NCI-H2196 (cell line): ENCODE measurements at regions not wholly inside any gene's neighbourhood (a gene's known extent, or its start where the extent isn't known, plus 50 kb on each side); places are given as distances from the start of the nearest gene placed in this dataset.
"Not testable (repeated sequence)": the region's sequence is repeated elsewhere in the genome, so short reads cannot be mapped to it uniquely, and the experiment has no call there.

Source experiments
- DNase-seq: peaks from one replicate; lab custom pipeline; 2025; ENCODE audit not compliant: unreplicated experiment; lab: John Stamatoyannopoulos, UW

GRCh38 chr14:40058901-40059897 is 627.0 kb upstream of the FBXO33 start:
- no peak for DNase-seq

DNA sequence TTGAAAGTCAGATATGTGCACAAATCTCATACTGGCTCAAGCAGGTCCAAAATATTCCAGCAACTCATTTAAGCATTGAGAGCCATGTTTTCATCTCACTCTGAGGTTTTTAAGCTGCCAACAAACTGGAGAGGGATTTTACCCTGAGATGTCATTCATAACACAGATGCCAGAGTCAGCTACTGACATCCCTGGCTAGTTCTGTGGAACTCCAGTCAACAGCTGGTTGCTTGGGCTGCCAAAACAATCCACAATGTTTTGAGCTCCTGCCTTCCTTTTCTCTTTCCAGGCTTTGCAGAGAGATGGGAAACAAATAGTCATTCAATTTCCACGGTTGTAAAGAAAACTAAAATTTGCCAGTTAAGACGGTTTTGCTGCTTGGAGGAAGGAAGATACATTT is 621.2 kb upstream of the FBXO33 start:
- DNase-seq = no peak

DNA sequence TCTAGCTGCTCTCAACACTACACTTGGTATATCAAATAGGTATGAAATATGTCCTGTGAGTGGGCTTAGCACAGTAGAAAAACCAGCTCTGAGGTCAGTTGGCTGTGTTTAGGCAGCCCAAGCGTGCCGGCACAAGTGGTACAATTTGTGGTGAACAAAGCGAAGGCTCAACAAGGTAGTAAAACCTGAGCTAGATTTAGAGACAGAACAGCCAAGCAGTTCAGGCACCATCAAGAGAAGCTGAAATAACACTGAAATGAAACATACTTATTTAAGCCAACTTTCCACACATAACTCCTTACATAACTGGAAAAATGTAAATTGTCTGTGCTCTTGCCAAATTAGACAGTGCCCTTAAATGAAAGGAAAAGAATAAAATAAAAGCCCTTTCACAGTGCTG is 596.8 kb upstream of the FBXO33 start:
- DNase-seq = no peak

DNA sequence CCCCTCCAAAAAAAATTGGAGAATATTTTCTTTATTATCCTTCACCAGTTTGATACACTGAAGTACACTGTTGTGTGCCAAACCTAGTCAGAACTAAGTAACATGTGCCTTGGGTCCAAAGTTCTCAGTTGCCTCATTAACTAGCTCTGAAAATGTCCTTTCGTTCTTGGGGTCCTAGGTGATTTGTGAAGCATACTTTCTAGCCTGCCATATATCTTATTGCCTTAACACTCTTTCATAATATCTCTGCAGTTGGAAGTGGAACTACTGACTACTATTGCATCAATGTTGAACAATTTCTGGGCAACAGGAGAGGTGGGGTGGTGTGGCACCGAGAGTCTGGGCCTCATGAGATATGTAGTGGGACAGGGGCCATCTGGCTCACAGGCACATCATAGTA is 592.9 kb upstream of the FBXO33 start:
- DNase-seq = no peak

GRCh38 chr14:40010961-40011360 is 578.7 kb upstream of the FBXO33 start:
- DNase-seq = no peak

DNA sequence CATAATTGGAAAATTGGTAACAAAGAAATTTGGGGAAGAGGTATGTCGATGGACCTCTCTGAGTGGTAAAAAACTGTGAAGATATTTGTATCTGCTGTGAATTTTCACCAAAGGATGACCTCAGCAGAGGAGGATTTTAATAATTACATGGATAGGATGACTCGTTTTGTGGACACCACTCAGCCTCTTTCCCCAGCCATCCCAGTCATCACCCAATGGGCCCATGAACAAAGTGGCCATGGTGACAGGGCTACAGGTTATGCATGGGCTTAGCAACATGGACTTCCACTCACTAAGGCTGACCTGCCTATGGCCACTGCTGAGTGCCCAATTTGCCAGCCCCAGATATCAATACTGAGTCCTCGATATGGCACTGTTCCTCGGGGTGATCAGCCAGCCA is 577.5 kb upstream of the FBXO33 start:
- DNase-seq = no peak

GRCh38 chr14:40008345-40008744 is 576.1 kb upstream of the FBXO33 start:
- DNase-seq = not testable (repeated sequence)

GRCh38 chr14:40004871-40005500 is 572.8 kb upstream of the FBXO33 start:
- DNase-seq = no peak

DNA sequence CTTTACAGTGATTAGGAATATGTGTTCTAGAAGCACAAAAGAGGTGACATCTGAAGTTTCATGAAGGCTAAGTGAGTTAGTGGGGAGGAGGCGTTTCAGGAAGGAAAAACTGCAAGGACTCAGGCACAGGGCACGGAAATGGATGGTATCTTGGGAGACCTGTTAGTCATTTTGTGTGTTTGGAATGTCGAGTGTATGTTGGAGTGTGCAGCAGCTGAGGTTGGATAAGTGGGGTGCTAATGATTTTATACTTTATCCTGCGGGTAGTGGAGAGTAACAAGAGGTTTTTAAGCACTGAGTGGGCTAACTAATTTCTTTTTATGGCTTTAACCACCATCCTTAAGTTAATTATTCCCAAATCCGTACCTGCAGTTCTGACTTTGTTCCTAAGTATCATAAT is 571.5 kb upstream of the FBXO33 start:
- DNase-seq = no peak

DNA sequence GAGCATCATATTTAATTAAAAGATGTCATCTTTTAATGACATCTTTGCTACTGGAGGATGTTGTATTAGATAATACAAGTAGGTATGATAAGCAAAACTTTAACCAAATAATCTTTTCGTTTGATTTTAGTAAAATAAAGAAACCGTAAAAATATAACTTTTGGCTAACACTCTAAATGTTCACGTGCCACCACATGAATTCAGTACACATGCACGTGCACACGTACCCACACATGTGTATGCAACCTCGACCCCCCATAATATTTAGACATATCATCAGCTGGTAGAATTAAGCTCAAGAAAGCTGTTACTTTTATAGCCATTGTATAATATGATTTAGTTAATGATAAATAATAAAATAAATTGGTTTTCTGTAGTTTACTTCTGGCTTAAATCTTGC is 566.6 kb upstream of the FBXO33 start:
- no peak for DNase-seq

DNA sequence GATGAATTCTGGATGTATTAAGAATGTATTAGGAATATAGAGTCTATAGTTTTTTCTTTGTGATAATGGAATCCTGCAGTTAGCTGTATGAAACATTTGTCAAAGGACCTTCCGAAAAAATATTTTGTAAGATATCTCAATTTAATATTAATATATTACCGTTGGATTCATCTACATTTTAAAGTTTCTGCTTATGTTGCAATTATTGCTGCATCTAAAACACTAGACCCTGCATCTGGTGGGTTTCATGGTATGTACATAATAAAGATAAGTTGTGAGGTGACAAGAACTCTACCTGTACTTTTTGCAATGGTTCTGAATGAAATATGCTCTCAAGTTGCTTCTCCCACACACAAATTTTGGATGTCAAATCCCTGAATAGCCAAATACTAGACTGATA is 565.9 kb upstream of the FBXO33 start:
- no peak for DNase-seq

DNA sequence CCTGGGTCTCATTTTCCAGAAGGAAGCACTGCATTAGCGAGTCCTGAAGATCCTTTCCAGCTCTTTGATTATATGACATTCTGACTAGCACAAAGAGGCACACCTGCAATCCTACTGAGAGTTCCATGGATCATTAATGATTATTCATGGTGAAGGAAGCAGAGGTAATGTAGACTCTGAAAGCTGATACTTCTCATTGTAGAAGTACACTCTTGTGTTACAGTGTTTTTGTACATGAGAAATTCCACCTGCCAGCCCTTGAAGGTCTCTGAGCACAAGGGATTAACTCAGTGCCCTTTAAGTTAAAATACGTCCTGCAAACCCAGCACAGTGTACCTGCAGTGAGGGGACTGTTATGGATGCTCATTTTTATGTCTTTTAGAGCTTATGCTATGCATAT is 558.8 kb upstream of the FBXO33 start:
- DNase-seq = peak; percentile 18

DNA sequence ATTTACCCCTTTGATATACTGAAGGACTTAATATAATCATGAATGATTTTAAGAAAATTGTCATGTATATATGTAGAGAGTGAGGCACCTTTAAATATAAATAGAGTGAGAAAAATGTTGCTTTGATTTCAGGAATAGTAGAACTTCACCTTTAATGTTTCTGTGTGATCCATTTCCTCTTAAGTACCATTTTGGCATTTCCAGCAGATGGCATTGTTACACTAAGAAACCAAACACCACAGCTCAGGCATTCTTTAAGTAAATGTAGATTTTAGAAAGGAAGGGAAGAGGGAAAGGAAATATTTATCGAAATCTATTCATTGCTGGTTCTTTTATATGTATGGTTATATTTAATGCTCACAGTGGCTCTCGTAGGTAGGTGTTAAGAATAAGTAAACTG is 556.7 kb upstream of the FBXO33 start:
- peak; percentile 37 for DNase-seq

GRCh38 chr14:39984323-39984722 is 552.1 kb upstream of the FBXO33 start:
- DNase-seq = no peak

DNA sequence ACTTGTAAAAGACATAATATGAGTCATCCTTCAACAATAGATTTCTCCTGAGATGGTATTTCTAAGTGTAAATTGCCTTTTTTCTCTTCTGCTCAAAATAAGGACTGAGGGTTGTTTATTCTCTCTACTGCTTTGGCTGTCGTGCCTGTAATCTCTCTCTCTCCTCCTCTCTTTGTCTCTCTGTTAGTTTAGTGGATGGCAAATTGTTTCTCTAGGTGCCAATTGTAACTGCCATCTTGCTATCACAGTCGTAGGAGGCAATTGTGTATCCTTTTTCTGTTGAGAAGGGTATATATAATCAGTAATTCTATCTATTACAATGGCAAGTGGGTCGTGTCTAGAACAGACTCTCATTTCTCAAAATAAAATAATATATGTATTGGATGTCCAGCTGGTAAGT is 545.0 kb upstream of the FBXO33 start:
- DNase-seq = no peak

DNA sequence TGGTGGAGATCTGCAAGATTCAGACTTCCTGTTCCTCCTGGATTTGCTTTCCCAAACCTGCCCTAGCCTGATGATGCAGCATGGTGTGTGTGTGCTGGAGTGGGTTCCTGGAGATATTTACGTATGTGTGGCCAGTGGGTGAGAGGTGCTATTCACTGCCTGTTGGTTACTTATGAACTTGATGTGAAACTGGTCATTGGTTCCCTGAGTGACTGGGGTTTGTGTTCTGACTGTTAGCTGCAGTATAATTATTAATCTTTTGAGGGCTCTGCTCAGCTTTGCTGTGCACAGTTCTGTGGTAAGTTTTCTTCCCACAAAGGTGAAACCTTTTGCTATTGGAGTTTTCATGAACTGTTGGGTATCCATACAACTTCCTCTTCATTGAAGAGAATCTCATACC is 541.8 kb upstream of the FBXO33 start:
- no peak for DNase-seq

DNA sequence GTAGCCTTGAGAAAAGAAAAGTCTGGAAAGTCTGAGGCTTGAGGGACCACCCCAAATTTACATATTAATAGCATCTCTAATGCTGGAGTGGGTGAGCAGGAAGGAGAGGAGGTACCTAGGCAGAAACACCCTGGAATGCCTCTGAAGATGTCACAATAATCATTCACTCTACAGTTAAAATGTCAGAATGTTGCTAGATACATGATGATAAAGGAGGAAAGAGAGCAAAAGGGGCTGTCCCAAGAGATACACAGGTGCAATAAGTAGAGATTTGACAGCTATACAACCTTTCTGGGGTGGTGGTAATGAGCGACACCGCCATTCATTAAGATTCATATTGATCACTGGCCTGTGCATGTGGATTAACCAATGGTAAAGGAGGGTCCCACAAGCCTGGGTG is 540.5 kb upstream of the FBXO33 start:
- DNase-seq = no peak

GRCh38 chr14:39967885-39968284 is 535.7 kb upstream of the FBXO33 start:
- no peak for DNase-seq

DNA sequence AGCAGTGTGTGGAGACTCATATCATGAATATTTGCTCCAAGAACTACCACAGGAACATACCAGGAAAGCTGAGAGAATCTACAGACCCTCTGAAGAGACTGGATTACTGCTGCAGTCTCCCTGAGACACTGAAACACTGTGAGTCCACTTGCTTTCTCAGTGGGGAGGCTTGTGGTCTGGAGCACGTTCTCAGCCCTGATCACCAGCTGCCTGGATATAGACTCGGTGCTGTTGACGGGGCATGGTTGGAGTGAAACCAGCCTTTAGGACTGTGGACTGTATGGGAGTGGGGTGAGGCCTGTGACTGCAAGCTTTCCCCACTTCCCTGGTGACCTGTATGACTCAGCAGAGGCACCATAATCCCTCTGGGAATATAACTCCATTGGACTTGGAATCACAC is 525.8 kb upstream of the FBXO33 start:
- DNase-seq = no peak

GRCh38 chr14:39957290-39957689 is 525.1 kb upstream of the FBXO33 start:
- no peak for DNase-seq

DNA sequence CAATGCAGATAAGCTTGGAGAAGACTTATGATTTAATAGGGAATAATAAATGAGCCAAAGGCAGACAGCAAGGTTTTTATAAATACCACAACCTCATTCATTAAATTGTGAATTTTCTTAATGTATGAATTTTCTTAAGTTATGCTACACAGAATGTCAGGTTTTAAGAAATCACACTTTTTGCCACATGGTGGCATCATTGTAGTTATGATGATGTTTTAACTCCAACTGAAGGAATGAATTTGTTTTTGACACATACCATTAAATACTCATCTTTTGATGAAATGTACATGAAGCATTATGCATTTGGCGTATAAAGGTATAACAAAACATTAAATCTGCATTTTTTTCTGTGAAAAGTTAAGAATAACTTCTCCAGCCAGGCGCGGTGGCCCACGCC is 524.1 kb upstream of the FBXO33 start:
- no peak for DNase-seq

GRCh38 chr14:39948235-39948634 is 516.0 kb upstream of the FBXO33 start:
- DNase-seq = no peak
